ENCODE measurements at regions not wholly inside any gene's neighbourhood (a gene's known extent, or its start where the extent isn't known, plus 50 kb on each side); places are given as distances from the start of the nearest gene placed in this dataset.

DNA sequence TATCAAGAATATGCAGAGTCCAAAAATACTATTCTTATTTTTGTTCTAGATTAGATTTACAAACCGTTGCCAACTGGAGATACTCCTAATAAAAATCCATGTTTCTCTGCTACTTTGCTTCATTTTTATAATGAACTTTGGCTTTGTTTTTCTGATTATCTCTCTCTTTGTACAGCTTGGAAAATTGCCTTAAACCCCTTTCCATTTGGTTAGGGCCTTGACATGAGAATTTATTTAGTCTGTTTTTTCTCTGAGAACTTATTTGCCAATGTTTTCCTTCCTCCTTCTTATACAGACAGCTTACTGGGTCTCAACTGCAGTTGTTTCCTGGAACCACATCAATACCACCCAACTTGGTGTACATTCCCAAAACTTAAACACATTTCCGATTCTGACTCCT is 555.4 kb downstream of the SLITRK6 start:
- TF ChIP-seq, protein P1, sequence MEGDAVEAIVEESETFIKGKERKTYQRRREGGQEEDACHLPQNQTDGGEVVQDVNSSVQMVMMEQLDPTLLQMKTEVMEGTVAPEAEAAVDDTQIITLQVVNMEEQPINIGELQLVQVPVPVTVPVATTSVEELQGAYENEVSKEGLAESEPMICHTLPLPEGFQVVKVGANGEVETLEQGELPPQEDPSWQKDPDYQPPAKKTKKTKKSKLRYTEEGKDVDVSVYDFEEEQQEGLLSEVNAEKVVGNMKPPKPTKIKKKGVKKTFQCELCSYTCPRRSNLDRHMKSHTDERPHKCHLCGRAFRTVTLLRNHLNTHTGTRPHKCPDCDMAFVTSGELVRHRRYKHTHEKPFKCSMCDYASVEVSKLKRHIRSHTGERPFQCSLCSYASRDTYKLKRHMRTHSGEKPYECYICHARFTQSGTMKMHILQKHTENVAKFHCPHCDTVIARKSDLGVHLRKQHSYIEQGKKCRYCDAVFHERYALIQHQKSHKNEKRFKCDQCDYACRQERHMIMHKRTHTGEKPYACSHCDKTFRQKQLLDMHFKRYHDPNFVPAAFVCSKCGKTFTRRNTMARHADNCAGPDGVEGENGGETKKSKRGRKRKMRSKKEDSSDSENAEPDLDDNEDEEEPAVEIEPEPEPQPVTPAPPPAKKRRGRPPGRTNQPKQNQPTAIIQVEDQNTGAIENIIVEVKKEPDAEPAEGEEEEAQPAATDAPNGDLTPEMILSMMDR (IDR thresholded peaks at IDR 0.05; ENCODE audit: borderline replicate concordance, extremely low read depth, low read length, poor library complexity, severe bottlenecking): no peak
- TF ChIP-seq EZH2 (IDR thresholded peaks at IDR 0.05; ENCODE audit: borderline replicate concordance, low read depth, low read length, severe bottlenecking): no peak
- Histone ChIP-seq H3K36me3 (ENCODE audit: insufficient read depth, low read length) (no peaks in the 10 kb centered on the region), H3K4me2 (ENCODE audit: insufficient read depth, low read length) (no peak overlapping the region), H3K79me2 (ENCODE audit: insufficient read depth, low read length) (no peaks in the 10 kb centered on the region), H3K9ac (ENCODE audit: low read depth, low read length) (no peak overlapping the region), H3K27me3 (ENCODE audit: insufficient read depth, low read length, poor library complexity) (no peaks in the 10 kb centered on the region), H4K20me1 (ENCODE audit: insufficient read depth, low read length) (no peaks in the 10 kb centered on the region), H2AFZ (ENCODE audit: low read depth, low read length) (no peak overlapping the region), H3K4me3 (ENCODE audit: low read depth in 1 of 2, low read length in 2 of 2) (no peak overlapping the region), H3K4me1 (ENCODE audit: insufficient read depth, low read length) (no peaks in the 10 kb centered on the region), H3K9me3 (ENCODE audit: insufficient read depth, low read length, severe bottlenecking) (no peaks in the 10 kb centered on the region), H3K27ac (ENCODE audit: low read length) (no peak overlapping the region)
- DNase-seq (no peak), ATAC-seq (ENCODE audit: insufficient read depth, low read depth) (no peak)

DNA sequence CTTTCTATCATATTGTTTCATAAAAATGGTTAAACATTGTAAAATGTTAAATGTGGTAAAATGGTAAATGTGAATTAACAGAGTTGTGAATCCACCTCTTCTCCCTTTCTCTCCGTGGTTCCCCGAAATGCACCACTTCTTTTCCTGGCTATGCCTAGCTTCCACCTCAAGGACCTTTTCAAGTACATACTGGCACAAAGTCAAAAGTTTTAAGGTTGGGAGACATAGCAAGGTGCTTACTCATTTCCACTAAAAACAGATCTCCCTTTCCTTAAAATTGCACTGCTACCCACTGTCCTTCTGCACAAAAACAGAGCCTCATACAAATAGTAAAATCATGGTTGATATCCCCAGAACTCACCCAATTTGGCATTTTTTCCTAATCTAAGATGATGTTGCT is 558.2 kb downstream of the SLITRK6 start:
- H4K20me1 ChIP-seq (ENCODE audit: insufficient read depth, low read length): no peaks in the 10 kb centered on the region
- TF ChIP-seq EZH2 (IDR thresholded peaks at IDR 0.05; ENCODE audit: borderline replicate concordance, low read depth, low read length, severe bottlenecking): no peak
- TF ChIP-seq, protein P1 (IDR thresholded peaks at IDR 0.05; ENCODE audit: borderline replicate concordance, extremely low read depth, low read length, poor library complexity, severe bottlenecking): no peak
- no peak for DNase-seq
- no peaks in the 10 kb centered on the region for H3K36me3 ChIP-seq (ENCODE audit: insufficient read depth, low read length)
- no peaks in the 10 kb centered on the region for H3K9me3 ChIP-seq (ENCODE audit: insufficient read depth, low read length, severe bottlenecking)
- no peak overlapping the region for H2AFZ ChIP-seq (ENCODE audit: low read depth, low read length)
- H3K4me3 ChIP-seq (ENCODE audit: low read depth in 1 of 2, low read length in 2 of 2): no peak overlapping the region
- H3K79me2 ChIP-seq (ENCODE audit: insufficient read depth, low read length): no peaks in the 10 kb centered on the region
- H3K9ac ChIP-seq (ENCODE audit: low read depth, low read length): no peak overlapping the region
- no peak overlapping the region for H3K4me2 ChIP-seq (ENCODE audit: insufficient read depth, low read length)
- H3K27me3 ChIP-seq (ENCODE audit: insufficient read depth, low read length, poor library complexity): no peaks in the 10 kb centered on the region
- no peak for ATAC-seq (ENCODE audit: insufficient read depth, low read depth)
- no peak overlapping the region for H3K27ac ChIP-seq (ENCODE audit: low read length)
- no peaks in the 10 kb centered on the region for H3K4me1 ChIP-seq (ENCODE audit: insufficient read depth, low read length)

DNA sequence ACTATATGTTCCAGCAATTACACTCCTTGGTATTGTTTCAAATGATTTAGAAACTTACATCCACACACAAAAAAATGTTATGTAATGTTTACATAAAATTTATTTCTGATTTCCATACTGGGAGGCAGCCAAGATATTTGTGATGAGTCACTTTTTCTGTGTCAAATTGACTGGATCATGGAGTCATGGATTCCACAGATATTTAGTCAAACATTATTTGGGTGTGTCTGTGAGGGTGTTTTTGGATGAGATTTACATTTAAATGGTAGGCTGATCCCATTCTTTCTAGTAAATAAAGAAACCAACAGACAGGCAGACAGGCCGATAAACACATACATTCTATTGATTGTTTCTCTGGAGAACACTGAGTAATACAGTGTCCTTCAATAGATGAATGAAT is 562.8 kb downstream of the SLITRK6 start:
- H3K27me3 ChIP-seq (ENCODE audit: insufficient read depth, low read length, poor library complexity): no peaks in the 10 kb centered on the region
- H4K20me1 ChIP-seq (ENCODE audit: insufficient read depth, low read length): no peaks in the 10 kb centered on the region
- no peak overlapping the region for H3K4me2 ChIP-seq (ENCODE audit: insufficient read depth, low read length)
- DNase-seq (no peak), ATAC-seq (ENCODE audit: insufficient read depth, low read depth) (no peak)
- H3K79me2 ChIP-seq (ENCODE audit: insufficient read depth, low read length): no peaks in the 10 kb centered on the region
- H3K4me1 ChIP-seq (ENCODE audit: insufficient read depth, low read length): no peaks in the 10 kb centered on the region
- H2AFZ ChIP-seq (ENCODE audit: low read depth, low read length): no peak overlapping the region
- TF ChIP-seq, protein P1 (IDR thresholded peaks at IDR 0.05; ENCODE audit: borderline replicate concordance, extremely low read depth, low read length, poor library complexity, severe bottlenecking): no peak
- no peak for TF ChIP-seq EZH2 (IDR thresholded peaks at IDR 0.05; ENCODE audit: borderline replicate concordance, low read depth, low read length, severe bottlenecking)
- no peaks in the 10 kb centered on the region for H3K9me3 ChIP-seq (ENCODE audit: insufficient read depth, low read length, severe bottlenecking)
- no peak overlapping the region for H3K9ac ChIP-seq (ENCODE audit: low read depth, low read length)
- no peak overlapping the region for H3K27ac ChIP-seq (ENCODE audit: low read length)
- no peaks in the 10 kb centered on the region for H3K36me3 ChIP-seq (ENCODE audit: insufficient read depth, low read length)
- H3K4me3 ChIP-seq (ENCODE audit: low read depth in 1 of 2, low read length in 2 of 2): no peak overlapping the region

DNA sequence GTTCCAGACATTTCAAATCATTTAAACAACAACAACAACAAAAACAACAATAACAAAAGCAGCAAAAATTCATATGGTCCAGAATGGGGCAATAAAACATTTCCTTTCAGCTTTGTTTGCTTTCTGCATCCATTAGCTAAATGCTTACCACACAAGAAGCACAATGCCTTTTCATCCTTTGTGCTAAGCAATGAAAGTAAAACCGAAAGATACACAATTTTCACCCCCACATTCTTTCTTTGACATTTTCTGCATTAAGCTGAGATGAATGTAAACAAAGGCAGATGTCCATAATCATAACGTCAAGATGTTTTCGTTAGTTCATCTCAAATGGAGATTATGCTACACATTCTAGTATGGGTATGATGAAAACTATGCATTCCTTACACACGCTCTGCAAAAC is 568.5 kb downstream of the SLITRK6 start:
- Histone ChIP-seq H3K9me3 (ENCODE audit: insufficient read depth, low read length, severe bottlenecking) (no peaks in the 10 kb centered on the region), H3K27me3 (ENCODE audit: insufficient read depth, low read length, poor library complexity) (no peaks in the 10 kb centered on the region), H3K36me3 (ENCODE audit: insufficient read depth, low read length) (no peaks in the 10 kb centered on the region), H3K4me1 (ENCODE audit: insufficient read depth, low read length) (no peaks in the 10 kb centered on the region), H3K4me3 (ENCODE audit: low read depth in 1 of 2, low read length in 2 of 2) (no peak overlapping the region), H3K79me2 (ENCODE audit: insufficient read depth, low read length) (no peaks in the 10 kb centered on the region), H3K27ac (ENCODE audit: low read length) (no peak overlapping the region), H3K4me2 (ENCODE audit: insufficient read depth, low read length) (no peak overlapping the region), H3K9ac (ENCODE audit: low read depth, low read length) (no peak overlapping the region), H2AFZ (ENCODE audit: low read depth, low read length) (no peak overlapping the region), H4K20me1 (ENCODE audit: insufficient read depth, low read length) (no peaks in the 10 kb centered on the region)
- TF ChIP-seq, protein P1 (IDR thresholded peaks at IDR 0.05; ENCODE audit: borderline replicate concordance, extremely low read depth, low read length, poor library complexity, severe bottlenecking): no peak
- TF ChIP-seq EZH2 (IDR thresholded peaks at IDR 0.05; ENCODE audit: borderline replicate concordance, low read depth, low read length, severe bottlenecking): no peak
- no peak for DNase-seq
- ATAC-seq (ENCODE audit: insufficient read depth, low read depth): no peak
